GM12892 (cell line): ENCODE measurements at regions not wholly inside any gene's neighbourhood (a gene's known extent, or its start where the extent isn't known, plus 50 kb on each side); places are given as distances from the start of the nearest gene placed in this dataset.

Experiments
- POLR2A ChIP-seq: IDR thresholded peaks from 2 replicates; pipeline ENCODE4 v1.6.1; 2011; ENCODE audit warnings: low read depth, low read length, control low read depth
- POLR2AphosphoS5 ChIP-seq: IDR thresholded peaks from 2 replicates; pipeline ENCODE4 v1.6.1; 2011; ENCODE audit warnings: low read depth, low read length, control low read depth
- TAF1 ChIP-seq: IDR thresholded peaks from 2 replicates; pipeline ENCODE4 v1.6.1; 2011; ENCODE audit warnings: low read depth, mild to moderate bottlenecking, control low read depth, low read length, borderline replicate concordance

- no peak for TF ChIP-seq POLR2A
- no peak for TF ChIP-seq POLR2AphosphoS5
- no peak for TF ChIP-seq TAF1
Measured at GRCh38 chr14:94707494-94707893, 62.4 kb downstream of the GSC start.
